ENCODE measurements at regions not wholly inside any gene's neighbourhood (a gene's known extent, or its start where the extent isn't known, plus 50 kb on each side); places are given as distances from the start of the nearest gene placed in this dataset.

GRCh38 chr10:7030134-7030855, 380.5 kb downstream of the SFMBT2 start:
- TF ChIP-seq JUN (IDR thresholded peaks at IDR 0.05; ENCODE audit: borderline replicate concordance, insufficient read depth, insufficient read length, low read depth) = no peak
- H3K36me3 ChIP-seq (ENCODE audit: control insufficient read depth in 2 of 2, extremely low read depth in 1 of 2, insufficient read depth in 2 of 2, low read length in 2 of 2) = no peaks in the 10 kb centered on the region
- H3K27me3 ChIP-seq (ENCODE audit: control insufficient read depth in 2 of 2, insufficient read depth in 2 of 2, low read length in 2 of 2) = no peaks in the 10 kb centered on the region
- BruUV-seq (replicated peaks) = no TSS peak
- DNase-seq (ENCODE audit: low read depth, low spot score) (no peak), FAIRE-seq (peak; percentile 24)
- H3K79me2 ChIP-seq (ENCODE audit: control insufficient read depth, insufficient read depth, low read length) = no peaks in the 10 kb centered on the region
- CTCF ChIA-PET = no interaction called here
- no peaks in the 10 kb centered on the region for H4K20me1 ChIP-seq (replicated peaks; ENCODE audit: control insufficient read depth, extremely low read depth, insufficient read depth, low read length)
- no peaks in the 10 kb centered on the region for H3K9me1 ChIP-seq (replicated peaks; ENCODE audit: control insufficient read depth, extremely low read depth, insufficient read depth, low read length)
- H3K27ac ChIP-seq (ENCODE audit: insufficient read depth, low read depth, low read length) = no peak overlapping the region
- no peaks in the 10 kb centered on the region for H3K4me1 ChIP-seq (ENCODE audit: control insufficient read depth, extremely low read depth, insufficient read depth, low read length)
- no peak overlapping the region for H3K4me3 ChIP-seq (replicated peaks in 1 of 3; ENCODE audit: insufficient read depth in 1 of 3, low read depth in 1 of 3, low read length in 3 of 3)
- no peak overlapping the region for H2AFZ ChIP-seq (ENCODE audit: low read depth, low read length)
- POLR2A ChIA-PET = no interaction called here
- no peaks in the 10 kb centered on the region for H3K9me3 ChIP-seq (replicated peaks; ENCODE audit: control insufficient read depth, insufficient read depth, low read length)
- dilution Hi-C loops (cut with MboI; ENCODE audit: extremely low pct_ligation_motif_present, low sequenced_read_pairs) = no loop called here
- intact Hi-C loops (cut with micrococcal nuclease) = no loop called here
- H3K4me2 ChIP-seq (ENCODE audit: insufficient read depth, low read length) = no peak overlapping the region
- H3K9ac ChIP-seq (replicated peaks; ENCODE audit: extremely low read depth, insufficient read depth, low read length) = no peak overlapping the region

GRCh38 chr10:7029672-7030071, 381.2 kb downstream of the SFMBT2 start:
- Histone ChIP-seq H3K36me3 (ENCODE audit: control insufficient read depth in 2 of 2, extremely low read depth in 1 of 2, insufficient read depth in 2 of 2, low read length in 2 of 2) (no peaks in the 10 kb centered on the region), H3K79me2 (ENCODE audit: control insufficient read depth, insufficient read depth, low read length) (no peaks in the 10 kb centered on the region), H3K9me1 (replicated peaks; ENCODE audit: control insufficient read depth, extremely low read depth, insufficient read depth, low read length) (no peaks in the 10 kb centered on the region), H2AFZ (ENCODE audit: low read depth, low read length) (no peak overlapping the region), H3K27ac (ENCODE audit: insufficient read depth, low read depth, low read length) (no peak overlapping the region), H4K20me1 (replicated peaks; ENCODE audit: control insufficient read depth, extremely low read depth, insufficient read depth, low read length) (no peaks in the 10 kb centered on the region), H3K4me2 (ENCODE audit: insufficient read depth, low read length) (no peak overlapping the region), H3K4me1 (ENCODE audit: control insufficient read depth, extremely low read depth, insufficient read depth, low read length) (no peaks in the 10 kb centered on the region), H3K4me3 (replicated peaks in 1 of 3; ENCODE audit: insufficient read depth in 1 of 3, low read depth in 1 of 3, low read length in 3 of 3) (no peak overlapping the region), H3K9me3 (replicated peaks; ENCODE audit: control insufficient read depth, insufficient read depth, low read length) (no peaks in the 10 kb centered on the region), H3K9ac (replicated peaks; ENCODE audit: extremely low read depth, insufficient read depth, low read length) (no peak overlapping the region), H3K27me3 (ENCODE audit: control insufficient read depth in 2 of 2, insufficient read depth in 2 of 2, low read length in 2 of 2) (no peaks in the 10 kb centered on the region)
- FAIRE-seq (no peak), DNase-seq (ENCODE audit: low read depth, low spot score) (no peak)
- POLR2A ChIA-PET = no interaction called here
- intact Hi-C loops (cut with micrococcal nuclease) = no loop called here
- TF ChIP-seq POLR2AphosphoS5 (IDR thresholded peaks at IDR 0.05; ENCODE audit: insufficient read depth, low read depth, low read length) = no peak
- TF ChIP-seq JUN (IDR thresholded peaks at IDR 0.05; ENCODE audit: borderline replicate concordance, insufficient read depth, insufficient read length, low read depth) = no peak
- TF ChIP-seq MYC (IDR thresholded peaks at IDR 0.05; ENCODE audit: low read depth, low read length) = no peak
- no peak for TF ChIP-seq MAX (IDR thresholded peaks at IDR 0.05; ENCODE audit: insufficient read depth, insufficient read length)
- TF ChIP-seq FOS (IDR thresholded peaks at IDR 0.05; ENCODE audit: borderline replicate concordance, insufficient read depth, low read length) = no peak
- no peak for TF ChIP-seq GATA2 (IDR thresholded peaks at IDR 0.05; ENCODE audit: insufficient read depth, insufficient read length, low read depth, low read length)
- no peak for TF ChIP-seq EZH2 (IDR thresholded peaks at IDR 0.05; ENCODE audit: borderline replicate concordance, low read depth, low read length, severe bottlenecking)
- TF ChIP-seq POLR2A (IDR thresholded peaks at IDR 0.05; ENCODE audit: low read depth, low read length) = no peak
- no peak for TF ChIP-seq CTCF (IDR thresholded peaks at IDR 0.05; ENCODE audit: extremely low read depth in 1 of 2, insufficient read depth in 1 of 2, low read depth in 1 of 2, low read length in 2 of 2)
- dilution Hi-C loops (cut with MboI; ENCODE audit: extremely low pct_ligation_motif_present, low sequenced_read_pairs) = no loop called here
- no TSS peak for BruUV-seq (replicated peaks)
- CTCF ChIA-PET = no interaction called here
